ENCODE measurements at regions not wholly inside any gene's neighbourhood (a gene's known extent, or its start where the extent isn't known, plus 50 kb on each side); places are given as distances from the start of the nearest gene placed in this dataset.
"Not testable (repeated sequence)": the region's sequence is repeated elsewhere in the genome, so short reads cannot be mapped to it uniquely, and the experiment has no call there.

- DNase-seq (ENCODE audit: low read depth): peak; percentile 81
Observed at GRCh38 chr11:16605894-16606783, 132.3 kb upstream of the C11orf58 start.

- DNase-seq (ENCODE audit: low read depth): no peak
Observed at GRCh38 chr11:16605389-16605893, 133.0 kb upstream of the C11orf58 start.

GRCh38 chr11:16604794-16605388 is 133.6 kb upstream of the C11orf58 start:
- no peak for DNase-seq (ENCODE audit: low read depth)

GRCh38 chr11:16603890-16604793 is 134.3 kb upstream of the C11orf58 start:
- no peak for DNase-seq (ENCODE audit: low read depth)

GRCh38 chr11:16603245-16603644 is 135.2 kb upstream of the C11orf58 start:
- no peak for DNase-seq (ENCODE audit: low read depth)

GRCh38 chr11:16598906-16599305 is 139.5 kb upstream of the C11orf58 start:
- DNase-seq (ENCODE audit: low read depth): no peak

- DNase-seq (ENCODE audit: low read depth): no peak
Observed at GRCh38 chr11:16598032-16598431, 140.4 kb upstream of the C11orf58 start.

- no peak for DNase-seq (ENCODE audit: low read depth)
Observed at GRCh38 chr11:16596231-16596630, 142.2 kb upstream of the C11orf58 start.

GRCh38 chr11:16591157-16591556 is 147.3 kb upstream of the C11orf58 start:
- DNase-seq (ENCODE audit: low read depth): no peak

- no peak for DNase-seq (ENCODE audit: low read depth)
Observed at GRCh38 chr11:16587670-16588069, 150.8 kb upstream of the C11orf58 start.

GRCh38 chr11:16584569-16584968 is 153.9 kb upstream of the C11orf58 start:
- DNase-seq (ENCODE audit: low read depth): no peak

- not testable (repeated sequence) for DNase-seq (ENCODE audit: low read depth)
Observed at GRCh38 chr11:16581078-16581477, 157.4 kb upstream of the C11orf58 start.

- no peak for DNase-seq (ENCODE audit: low read depth)
Observed at GRCh38 chr11:16577490-16577889, 161.0 kb upstream of the C11orf58 start.

- DNase-seq (ENCODE audit: low read depth): not testable (repeated sequence)
Observed at GRCh38 chr11:16574889-16575288, 163.6 kb upstream of the C11orf58 start.

- DNase-seq (ENCODE audit: low read depth): no peak
Observed at GRCh38 chr11:16572945-16573344, 165.5 kb upstream of the C11orf58 start.

- no peak for DNase-seq (ENCODE audit: low read depth)
Observed at GRCh38 chr11:16561150-16561549, 177.3 kb upstream of the C11orf58 start.

- no peak for DNase-seq (ENCODE audit: low read depth)
Observed at GRCh38 chr11:16558494-16558893, 180.0 kb upstream of the C11orf58 start.

- DNase-seq (ENCODE audit: low read depth): no peak
Observed at GRCh38 chr11:16555956-16556355, 182.5 kb upstream of the C11orf58 start.

GRCh38 chr11:16554361-16554760 is 184.1 kb upstream of the C11orf58 start:
- no peak for DNase-seq (ENCODE audit: low read depth)

- DNase-seq (ENCODE audit: low read depth): no peak
Observed at GRCh38 chr11:16547879-16548278, 190.6 kb upstream of the C11orf58 start.

- DNase-seq (ENCODE audit: low read depth): no peak
Observed at GRCh38 chr11:16543642-16544041, 187.3 kb upstream of the SOX6 start.

GRCh38 chr11:16542353-16542752 is 186.0 kb upstream of the SOX6 start:
- DNase-seq (ENCODE audit: low read depth): no peak

All from activated T-cell treated with anti-CD3 and anti-CD28 coated beads for 48 hours (primary cell).